Non-pigmented ciliary epithelial cell (primary cell): ENCODE measurements at regions not wholly inside any gene's neighbourhood (a gene's known extent, or its start where the extent isn't known, plus 50 kb on each side); places are given as distances from the start of the nearest gene placed in this dataset.

ENCODE experiments used
- DNase-seq: peaks from one replicate; pipeline ENCODE4 v3.0.0-alpha.2; 2010; ENCODE audit warnings: low read depth

DNA sequence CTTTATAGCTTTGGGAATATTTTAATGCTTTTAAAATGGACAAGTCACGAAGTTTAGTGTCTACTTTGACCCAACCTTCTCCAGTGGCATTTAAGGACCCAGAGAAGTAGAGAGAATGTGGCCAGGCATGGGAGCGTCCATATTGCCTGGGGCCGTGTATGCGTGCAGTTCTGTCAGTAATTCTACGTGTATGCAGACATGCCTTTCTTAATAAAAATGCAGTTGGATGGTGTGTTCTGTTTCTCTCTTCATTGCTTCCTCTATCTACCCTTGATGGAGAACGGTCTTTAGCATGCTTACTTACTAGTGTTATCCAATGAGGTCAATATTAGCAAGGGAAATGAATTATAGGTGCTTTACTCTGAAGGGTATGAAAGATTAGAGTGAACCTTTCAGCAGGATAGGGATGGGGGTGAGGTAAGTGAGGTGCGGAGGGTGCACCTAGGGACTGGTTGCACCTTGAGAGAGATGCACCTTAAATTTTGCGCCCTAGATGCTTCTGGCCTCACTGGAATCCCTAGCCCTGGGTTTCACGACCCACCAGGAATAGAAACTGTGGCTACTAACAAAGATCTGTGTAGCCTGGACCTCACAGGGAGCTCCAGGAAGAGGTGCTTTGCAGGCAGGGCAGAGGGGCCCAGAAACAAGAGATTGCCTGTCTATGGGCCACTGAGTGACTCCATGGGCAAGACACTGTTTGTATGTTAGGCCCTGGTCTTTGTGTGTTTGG is 194.3 kb downstream of the MYCN start:
- DNase-seq = no peak

DNA sequence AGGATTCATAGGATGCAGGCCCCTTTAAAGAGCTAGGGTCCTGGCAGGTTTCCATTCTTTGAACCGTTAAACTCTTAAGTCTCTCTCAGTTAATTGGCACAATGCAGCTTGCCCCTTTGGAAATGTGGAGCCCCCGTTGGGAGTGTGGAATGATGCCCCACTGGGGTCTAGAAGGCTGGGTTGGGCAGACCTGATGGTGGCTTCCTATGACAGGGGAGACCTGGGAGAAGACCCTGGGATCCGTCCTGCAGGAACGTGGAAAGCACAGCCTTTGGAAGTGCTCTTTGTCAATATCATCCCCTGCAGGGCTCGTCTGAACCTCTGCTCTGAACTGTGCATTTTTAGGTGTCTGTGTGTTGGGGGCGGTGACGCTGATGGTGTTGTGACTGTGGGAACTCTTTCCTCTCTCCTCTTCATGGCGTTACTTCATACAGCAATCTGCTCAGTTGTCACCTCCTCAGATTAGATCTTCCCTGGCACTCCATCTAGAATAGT is 190.6 kb downstream of the MYCN start:
- DNase-seq = no peak

DNA sequence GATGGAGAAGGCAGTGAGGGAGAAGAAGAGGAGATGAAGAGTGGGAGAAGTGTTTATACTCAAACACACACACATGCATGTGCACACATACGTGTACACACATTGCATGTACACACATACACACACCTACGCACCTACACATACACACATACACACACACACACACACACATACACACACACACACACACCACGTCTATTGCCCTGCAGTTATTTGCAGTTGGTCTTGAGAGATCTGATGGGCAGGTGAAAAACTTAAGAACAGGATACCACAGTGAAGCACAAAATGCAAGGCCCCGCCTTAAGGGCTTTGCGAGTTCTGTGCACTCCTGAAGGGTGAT is 190.2 kb downstream of the MYCN start:
- DNase-seq = no peak

DNA sequence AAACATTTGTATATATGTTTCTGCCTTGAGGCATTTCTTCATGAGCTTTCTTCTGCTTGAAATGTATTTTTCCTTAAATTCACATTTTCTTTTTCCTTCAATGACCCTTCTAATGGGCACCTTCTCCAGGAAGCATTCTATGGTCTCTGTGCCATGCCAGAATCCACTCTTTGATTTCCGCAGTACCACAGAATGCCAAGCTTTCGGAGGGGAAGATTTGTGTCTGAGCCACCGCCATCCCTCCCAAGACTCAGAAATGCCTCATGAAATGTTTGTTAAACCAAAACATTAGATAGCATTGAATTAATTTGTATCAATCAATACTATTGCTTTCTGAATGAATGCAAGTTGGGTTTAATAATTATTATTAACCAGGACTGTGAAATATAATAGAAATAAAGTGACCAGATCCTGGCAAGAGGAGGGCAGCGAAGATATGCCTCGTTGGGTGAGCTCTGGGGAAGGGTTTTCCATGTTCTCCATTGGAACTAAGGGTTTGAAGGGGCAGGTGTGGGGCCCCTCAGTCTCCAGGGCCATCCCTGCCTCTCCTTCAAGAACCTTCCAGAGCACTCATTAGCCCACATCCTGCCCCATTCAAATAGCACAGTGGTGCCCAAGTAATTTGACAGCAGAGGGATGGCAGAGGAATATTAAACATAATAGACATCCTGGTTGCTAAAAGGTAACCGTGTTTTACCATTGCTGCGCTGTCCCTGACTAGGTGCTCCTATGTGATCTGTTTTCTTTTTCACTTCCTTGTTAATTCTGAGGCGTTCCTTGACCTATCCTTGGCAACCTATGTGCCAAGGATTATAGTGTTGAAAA is 189.6 kb downstream of the MYCN start:
- DNase-seq = no peak

DNA sequence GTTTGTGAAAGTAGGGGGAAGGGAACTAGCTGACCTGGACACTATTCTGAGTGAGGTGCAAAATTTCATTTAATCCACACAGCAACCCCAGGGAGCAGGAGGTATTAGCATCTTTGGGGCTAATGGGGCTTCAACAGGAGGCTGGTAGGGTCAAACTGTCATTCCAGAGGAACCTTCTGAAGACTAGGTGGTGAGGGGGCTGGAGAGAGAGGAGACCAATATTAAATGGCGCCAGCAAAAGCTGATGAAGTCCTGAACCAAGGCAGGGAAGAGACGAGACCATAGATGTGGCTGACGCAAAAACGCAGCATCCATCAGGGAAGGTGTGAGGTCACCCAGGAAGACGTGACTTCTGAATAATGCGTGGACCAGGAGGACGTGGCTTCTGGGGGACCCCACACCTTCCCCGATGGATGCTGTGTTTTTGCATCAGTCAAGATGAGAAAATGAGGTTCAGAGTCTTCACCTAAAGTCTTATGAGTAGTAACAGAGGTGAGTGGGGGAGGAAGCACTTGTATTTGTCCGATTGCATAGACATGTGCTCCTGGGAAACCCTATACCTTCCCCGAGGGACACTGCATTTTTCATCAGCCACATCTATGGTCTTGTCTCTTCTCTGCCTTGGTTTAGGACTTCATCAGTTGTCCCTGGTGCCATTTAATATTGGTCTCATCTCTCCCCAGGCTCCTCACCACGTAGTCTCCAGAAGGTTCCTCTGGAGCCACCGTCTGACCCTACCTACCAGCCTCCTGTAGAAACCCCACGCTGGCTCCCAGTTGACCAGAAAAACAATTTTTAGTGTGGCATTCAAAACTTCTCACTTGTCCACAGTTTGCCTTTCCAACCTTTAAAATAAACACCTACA is 188.6 kb downstream of the MYCN start:
- DNase-seq = no peak

DNA sequence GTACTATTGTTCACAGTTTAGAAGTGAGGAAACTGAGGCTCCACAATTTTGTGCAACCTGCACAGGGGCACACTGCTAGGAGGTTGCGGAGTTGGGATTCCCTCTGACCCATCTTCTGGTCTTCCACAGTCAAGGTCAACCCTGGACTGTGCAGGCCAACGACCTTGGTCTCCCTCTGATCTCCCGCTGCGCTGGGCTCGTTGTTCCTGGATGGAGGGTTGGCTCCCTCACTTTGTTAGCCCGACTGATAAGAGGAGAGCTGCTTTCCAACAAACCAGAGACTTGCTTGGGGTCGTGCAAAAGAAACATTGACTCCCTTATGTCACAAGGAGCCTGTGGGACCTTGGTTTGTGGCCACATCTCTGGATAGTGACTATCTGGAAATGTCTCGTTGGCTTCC is 187.6 kb downstream of the MYCN start:
- no peak for DNase-seq

DNA sequence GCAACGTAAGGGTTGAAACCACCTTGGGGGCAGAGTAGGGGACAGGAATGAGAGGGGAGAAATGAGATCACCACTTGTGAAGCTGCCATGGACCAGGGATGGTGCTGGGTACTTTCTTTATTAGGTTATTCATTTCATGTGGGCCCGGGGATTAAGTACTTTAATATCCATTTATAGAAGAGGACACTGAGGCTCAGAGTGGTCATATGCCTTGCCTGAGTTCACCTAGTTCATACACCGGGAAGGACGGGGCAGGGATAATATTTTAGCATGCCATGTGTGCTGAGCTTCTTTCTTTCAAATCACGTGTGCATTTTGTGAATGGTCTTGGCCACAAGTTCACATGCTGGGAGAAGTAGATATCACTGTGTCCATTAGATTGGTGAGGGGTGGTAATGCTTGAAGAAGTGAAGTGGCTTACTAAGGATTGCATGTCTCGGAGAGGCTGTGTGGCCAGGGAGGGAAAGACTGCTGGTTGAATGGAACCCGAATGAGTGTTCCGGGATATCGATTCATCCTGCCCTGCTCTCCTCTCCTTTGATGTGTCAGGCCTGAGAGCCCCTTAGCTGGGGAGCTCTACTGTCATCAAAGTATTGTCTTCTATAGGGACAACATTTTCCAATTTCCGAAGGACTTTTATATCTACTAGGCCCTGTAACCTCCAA is 187.1 kb downstream of the MYCN start:
- no peak for DNase-seq

DNA sequence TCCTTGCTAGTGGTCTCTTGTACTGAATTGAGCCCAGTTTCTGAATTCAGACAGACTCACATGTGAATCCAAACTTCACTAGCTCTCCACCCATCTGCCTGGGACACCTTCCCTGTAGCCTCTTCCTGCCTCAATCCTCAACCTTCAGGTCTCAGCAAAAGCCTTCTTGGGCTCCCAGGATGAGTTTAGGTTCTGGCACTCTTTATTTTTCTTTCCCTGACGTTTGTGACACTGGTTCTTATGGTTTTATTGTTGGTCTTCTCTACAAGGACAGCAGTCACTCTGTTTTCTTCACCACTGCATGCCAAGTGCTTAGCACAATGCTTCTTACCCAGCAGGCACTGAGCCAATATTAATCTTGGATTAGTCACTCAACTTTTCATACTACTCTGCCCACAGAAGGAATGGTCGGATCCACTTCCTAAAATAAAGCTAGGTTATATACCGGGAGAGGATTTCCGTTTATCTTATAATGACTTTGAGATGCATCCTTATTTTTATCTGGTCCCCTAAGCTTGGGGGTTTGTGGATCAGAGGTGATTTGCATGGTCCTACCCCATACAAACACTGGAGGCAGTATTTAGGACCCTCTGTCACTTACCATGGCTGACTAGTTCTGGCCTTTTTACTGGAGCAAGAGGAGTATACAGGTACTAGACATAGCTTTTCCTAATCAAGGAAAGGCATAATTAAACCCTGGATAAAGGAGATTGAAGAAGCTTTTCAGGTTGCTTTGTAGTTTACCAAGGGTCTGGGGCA is 186.3 kb downstream of the MYCN start:
- no peak for DNase-seq

DNA sequence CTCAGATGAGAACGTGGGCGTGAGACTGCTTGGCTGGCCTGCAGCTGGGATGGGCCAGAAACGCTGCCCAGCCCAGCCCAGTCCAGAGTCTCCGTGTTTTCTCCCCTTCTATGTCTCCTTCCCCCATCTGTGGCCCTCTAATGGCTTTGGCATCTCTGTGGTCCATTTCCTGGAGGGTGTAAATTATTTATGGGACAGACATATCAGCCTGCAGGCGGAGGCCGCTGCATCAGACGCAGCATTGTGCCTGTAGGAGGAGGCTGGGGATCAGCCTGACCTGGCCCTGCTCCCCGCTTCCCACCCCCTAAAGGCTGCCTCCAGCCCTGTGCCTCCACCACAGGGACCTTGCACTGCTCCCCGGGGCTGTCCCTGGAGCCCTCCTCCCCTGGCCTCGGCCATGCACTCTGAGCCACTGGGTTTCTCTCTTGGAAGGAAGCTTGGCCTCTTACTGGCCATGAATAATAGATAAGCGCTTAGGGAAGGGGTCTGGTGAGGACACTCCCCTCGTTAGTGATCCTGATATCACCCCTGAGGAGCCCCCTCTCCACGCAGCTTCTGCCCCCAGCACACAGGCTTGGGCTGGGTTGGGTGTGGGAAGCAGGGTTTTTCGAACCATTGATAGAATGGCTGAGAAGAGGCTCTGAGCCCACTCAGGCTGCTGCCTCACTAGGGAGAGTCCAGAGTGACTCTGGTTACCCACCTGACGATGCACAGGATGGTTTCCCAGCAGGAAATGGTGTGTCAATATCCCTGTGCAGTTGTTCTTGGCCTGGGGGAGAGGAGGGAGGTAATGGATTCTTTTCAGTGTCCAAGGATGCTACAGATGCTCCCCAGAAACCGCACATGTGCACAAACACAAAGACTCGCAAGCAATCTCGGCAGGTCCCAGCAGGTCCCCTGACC is 185.5 kb downstream of the MYCN start:
- DNase-seq = no peak

DNA sequence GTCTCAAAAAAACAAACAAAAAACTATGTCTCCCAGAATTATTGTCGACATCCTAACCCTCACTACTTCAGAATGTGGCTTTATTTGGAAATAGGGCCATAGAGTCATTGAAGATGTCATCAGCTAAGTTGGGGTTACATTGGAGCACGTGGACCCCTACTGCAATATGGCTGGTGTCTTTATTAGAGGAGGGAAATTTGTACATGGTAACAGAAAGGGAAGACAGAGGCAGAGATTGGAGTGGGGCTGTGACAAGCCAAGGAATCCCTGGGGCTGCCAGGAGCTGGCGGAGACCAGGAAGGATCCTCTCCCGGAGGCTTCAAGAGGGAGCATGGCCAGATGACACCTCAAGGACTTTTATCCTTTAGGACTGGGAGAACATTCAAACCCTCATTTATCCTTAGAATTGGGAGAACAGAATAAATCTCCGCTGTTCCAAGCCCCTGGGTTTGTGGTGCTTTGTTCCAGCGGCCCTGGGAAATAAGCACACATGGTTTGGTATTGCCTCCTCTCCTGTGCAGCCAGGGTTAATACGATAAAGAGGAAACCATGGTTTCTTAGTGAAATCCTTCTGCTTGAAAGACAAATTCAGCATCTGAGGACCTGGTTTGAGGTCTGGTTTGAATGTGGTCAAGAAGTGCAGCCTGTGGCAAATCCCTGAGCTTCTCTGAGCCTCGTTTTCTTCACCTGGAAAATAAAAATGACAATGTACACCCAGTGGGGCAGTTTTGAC is 184.7 kb downstream of the MYCN start:
- DNase-seq = no peak

DNA sequence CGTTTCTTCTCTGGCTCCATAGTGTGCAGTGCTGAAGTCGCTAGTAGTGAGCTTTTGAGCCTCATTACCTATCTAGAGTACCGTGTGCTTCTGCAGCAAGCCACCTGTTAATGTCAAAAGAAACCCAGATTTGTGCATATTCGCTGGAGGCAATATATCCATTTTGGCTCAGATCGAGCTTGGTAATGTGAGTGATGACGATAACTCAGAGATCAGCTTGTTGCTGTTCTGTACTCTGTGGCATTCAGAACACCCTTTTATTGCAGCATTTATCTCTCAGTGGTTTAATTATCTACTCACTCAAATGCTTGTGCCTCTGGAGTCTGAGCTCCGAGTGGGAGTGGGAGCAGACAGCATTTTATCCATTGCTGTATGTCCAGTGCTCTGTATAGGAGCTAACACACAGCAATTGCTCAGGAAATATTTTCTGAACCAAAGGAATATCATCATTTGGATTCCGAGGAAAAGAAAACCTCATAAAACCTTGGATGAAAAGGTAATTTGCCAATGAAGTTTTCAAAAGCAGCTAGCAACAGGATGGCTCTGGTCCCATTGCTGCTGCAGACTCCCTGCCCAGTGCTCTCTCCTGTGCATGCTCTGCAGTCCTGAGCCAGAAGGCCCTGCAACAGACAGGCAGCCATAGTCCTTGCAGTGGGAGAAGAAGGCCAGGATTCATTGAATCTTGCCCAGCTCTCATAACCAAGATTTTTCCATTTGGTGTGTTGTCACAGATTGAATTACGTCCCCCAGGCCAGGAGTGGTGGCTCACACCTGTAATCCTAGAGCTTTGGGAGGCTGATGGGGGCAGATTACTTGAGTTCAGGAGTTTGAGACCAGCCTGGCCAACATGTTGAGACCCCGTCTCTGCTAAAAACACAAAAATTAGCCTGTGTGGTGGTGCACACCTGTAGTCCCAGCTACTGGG is 183.8 kb downstream of the MYCN start:
- DNase-seq = no peak

DNA sequence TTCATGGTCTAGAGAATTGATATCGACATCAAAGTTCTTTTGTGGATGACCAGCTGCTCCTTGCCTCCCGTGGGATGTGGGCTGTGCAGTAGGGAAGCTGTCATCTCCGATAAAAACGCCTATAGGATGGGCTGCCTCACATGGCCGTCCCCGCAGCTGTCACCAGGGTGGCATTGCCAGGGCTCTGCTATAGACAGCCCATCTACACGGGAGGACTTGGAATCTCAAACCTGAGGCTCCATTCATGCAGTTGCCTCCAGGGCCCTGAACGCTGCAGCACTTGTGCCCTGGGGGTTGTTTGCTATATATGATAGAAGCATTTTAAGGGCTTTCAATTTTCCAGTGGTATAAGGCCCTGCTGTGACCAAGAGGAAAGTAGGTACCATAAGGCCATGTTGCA is 183.1 kb downstream of the MYCN start:
- DNase-seq = no peak

DNA sequence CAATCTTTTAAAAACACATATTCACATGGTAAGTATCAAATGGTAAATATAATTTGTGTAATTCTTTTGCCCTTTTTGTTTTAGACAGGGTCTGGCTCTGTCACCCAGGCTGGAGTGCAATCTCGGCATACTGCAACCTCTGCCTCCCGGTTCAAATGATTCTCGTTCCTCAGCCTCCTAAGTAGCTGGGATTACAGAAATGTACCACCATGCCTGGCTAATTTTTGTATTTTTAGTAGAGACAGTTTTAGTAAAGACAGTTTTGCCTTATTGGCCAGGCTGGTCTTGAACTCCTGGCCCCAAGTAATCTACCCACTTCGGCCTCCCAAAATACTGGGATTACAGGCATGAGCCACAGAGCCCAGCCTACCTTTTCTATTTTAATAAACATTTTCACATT is 182.2 kb downstream of the MYCN start:
- no peak for DNase-seq

DNA sequence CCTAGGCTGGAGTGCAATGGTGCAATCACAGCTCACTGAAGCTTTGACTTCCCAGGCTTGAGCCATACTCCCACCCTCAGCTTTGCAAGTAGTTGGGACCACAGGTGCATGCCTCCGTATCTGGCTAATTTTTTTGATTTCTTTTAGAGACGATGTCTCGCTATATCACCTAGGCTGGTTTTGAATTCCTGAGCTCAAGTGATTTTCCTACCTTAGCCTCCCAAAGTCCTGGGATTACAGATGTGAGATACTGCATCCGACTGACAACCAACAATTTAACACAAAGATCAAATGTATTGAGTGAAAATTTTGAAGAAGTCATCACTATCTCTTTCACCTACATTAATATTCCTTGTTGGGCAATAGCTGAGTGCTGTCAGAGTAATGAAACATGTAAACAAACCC is 181.6 kb downstream of the MYCN start:
- DNase-seq = no peak

DNA sequence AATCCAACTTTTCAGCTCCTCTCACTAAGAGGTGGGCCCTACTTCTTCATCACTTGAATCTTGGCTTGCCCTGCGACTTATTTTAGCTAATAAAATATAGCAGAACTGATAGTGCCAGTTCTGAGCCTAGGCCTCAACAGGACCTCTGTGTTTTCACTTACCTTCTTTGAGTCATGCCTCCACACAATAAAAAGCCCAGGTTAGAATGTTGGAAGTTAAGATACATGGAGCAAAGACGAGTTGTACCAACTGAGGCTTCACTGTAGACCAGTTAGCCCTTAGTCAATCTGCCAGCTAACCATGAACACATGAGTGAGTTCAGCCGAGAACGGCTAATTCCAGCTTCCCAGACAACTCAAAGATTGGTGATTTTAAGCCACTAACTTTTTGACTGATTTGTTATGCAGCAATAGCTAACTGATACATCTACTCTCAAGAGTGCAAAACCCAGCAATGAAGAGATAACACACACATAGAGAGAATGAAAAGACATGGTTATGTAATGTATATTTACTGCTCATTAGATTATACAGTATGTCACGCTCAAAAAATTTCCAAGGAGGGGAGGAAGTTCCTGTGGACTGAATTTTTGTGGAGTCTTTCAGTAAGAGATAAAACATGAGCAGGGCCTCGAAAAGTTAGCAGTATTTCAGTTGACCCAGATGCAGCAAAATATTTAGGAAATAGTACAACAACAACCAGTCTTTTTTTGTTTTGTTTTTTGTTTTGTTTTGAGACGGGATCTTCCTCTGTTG is 181.1 kb downstream of the MYCN start:
- DNase-seq = no peak

DNA sequence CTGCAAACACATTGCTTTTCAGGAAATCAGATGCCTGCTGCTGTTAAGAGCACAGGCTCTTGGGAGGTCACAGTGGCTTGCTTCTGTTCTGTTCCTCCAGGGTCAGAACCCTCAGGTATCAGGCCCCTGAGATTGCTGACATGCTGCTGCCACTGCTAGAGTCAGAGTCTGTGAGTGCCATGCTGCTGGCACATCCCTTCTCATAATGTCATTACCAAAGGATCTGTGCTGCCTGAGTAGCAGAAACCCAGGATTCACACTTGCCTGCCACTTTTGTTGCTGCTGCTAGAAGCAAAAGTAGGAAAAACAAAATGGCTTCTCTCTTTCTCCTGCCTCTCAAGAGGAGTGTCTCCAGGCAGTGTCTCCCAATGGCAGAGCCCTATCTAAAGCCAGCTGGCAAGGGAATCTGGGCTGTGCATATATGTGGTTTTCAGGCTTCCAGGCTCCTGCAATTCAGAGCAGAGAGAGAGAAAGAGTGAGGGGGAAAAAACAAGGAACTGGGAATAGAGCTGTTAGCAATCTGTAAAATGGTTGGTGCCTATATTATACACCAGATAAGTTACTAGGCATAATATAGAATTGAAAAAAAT is 180.3 kb downstream of the MYCN start:
- no peak for DNase-seq

DNA sequence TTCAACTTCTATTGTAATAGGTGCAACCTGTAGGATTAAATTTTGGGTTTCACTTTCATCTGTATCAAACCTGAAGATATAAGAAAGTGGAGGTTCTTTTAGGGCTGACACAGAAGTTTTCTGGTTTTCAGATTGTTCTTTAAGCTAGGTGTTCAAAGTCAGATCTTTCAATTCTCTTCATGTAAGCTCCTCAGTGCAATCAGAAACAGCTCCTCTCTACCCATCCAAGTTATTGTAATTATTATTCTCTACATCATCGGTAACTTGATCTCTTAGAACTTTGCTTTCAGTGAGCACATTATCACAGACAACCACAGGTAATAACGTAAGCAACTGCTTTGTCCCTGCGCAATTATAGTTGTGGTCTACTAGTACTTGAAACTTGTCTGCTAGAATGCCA is 179.4 kb downstream of the MYCN start:
- DNase-seq = no peak
